HUES48 (cell line): ENCODE measurements at regions not wholly inside any gene's neighbourhood (a gene's known extent, or its start where the extent isn't known, plus 50 kb on each side); places are given as distances from the start of the nearest gene placed in this dataset.

Source experiments
- H3K27ac ChIP-seq: one replicate; pipeline ENCODE4 v1.7.0; 2013; ENCODE audit warnings: low read depth, low read length, inconsistent platforms
- H3K27me3 ChIP-seq: 2 replicates; pipeline ENCODE4 v1.6.1; 2013; ENCODE audit warnings: mild to moderate bottlenecking, low read length; ENCODE audit not compliant: control insufficient read depth, insufficient read depth
- H3K36me3 ChIP-seq: 2 replicates; pipeline ENCODE4 v1.6.1; 2013; ENCODE audit warnings: low read length; ENCODE audit not compliant: control insufficient read depth, insufficient read depth
- H3K4me1 ChIP-seq: 2 replicates; pipeline ENCODE4 v1.6.1; 2013; ENCODE audit warnings: mild to moderate bottlenecking, low read length; ENCODE audit not compliant: control insufficient read depth, insufficient read depth
- H3K4me3 ChIP-seq: 2 replicates; pipeline ENCODE4 v1.5.1; 2013; ENCODE audit warnings: mild to moderate bottlenecking, low read depth, low read length
- H3K9ac ChIP-seq: 2 replicates; pipeline ENCODE4 v1.6.1; 2013; ENCODE audit warnings: mild to moderate bottlenecking, low read depth, low read length, moderate library complexity
- H3K9me3 ChIP-seq: 2 replicates; pipeline ENCODE4 v1.6.1; 2013; ENCODE audit warnings: low read length; ENCODE audit not compliant: control insufficient read depth, insufficient read depth

- Histone ChIP-seq H3K9me3 (no peaks in the 10 kb centered on the region), H3K27ac (no peak overlapping the region), H3K36me3 (no peaks in the 10 kb centered on the region), H3K4me1 (peaks cover 13% of the 10 kb centered on the region), H3K9ac (no peak overlapping the region), H3K4me3 (no peak overlapping the region), H3K27me3 (no peaks in the 10 kb centered on the region)
These were observed 489.2 kb downstream of the MDFIC start for GRCh38 chr7:115410972-115411686.

GRCh38 chr7:115410434-115410820 is 488.5 kb downstream of the MDFIC start:
- no peaks in the 10 kb centered on the region for H3K27me3 ChIP-seq
- no peak overlapping the region for H3K9ac ChIP-seq
- H3K36me3 ChIP-seq, result no peaks in the 10 kb centered on the region
- no peak overlapping the region for H3K27ac ChIP-seq
- H3K4me1 ChIP-seq, result peaks cover 13% of the 10 kb centered on the region
- H3K4me3 ChIP-seq, result no peak overlapping the region
- H3K9me3 ChIP-seq, result no peaks in the 10 kb centered on the region

- H3K4me1 ChIP-seq, result peaks cover 13% of the 10 kb centered on the region
- H3K9me3 ChIP-seq, result no peaks in the 10 kb centered on the region
- no peaks in the 10 kb centered on the region for H3K36me3 ChIP-seq
- no peak overlapping the region for H3K4me3 ChIP-seq
- no peak overlapping the region for H3K9ac ChIP-seq
- no peaks in the 10 kb centered on the region for H3K27me3 ChIP-seq
- H3K27ac ChIP-seq, result no peak overlapping the region
These were observed 488.0 kb downstream of the MDFIC start for GRCh38 chr7:115409682-115410433.

GRCh38 chr7:115406219-115406618 is 484.3 kb downstream of the MDFIC start:
- Histone ChIP-seq H3K4me1 (peaks cover 2% of the 10 kb centered on the region), H3K4me3 (no peak overlapping the region), H3K27ac (no peak overlapping the region), H3K9ac (no peak overlapping the region), H3K36me3 (no peaks in the 10 kb centered on the region), H3K9me3 (no peaks in the 10 kb centered on the region), H3K27me3 (no peaks in the 10 kb centered on the region)

- Histone ChIP-seq H3K4me1 (no peaks in the 10 kb centered on the region), H3K9me3 (no peaks in the 10 kb centered on the region), H3K27ac (no peak overlapping the region), H3K9ac (no peak overlapping the region), H3K4me3 (no peak overlapping the region), H3K27me3 (no peaks in the 10 kb centered on the region), H3K36me3 (no peaks in the 10 kb centered on the region)
These were observed 465.2 kb downstream of the MDFIC start for GRCh38 chr7:115387137-115387536.

GRCh38 chr7:115379321-115379720 is 457.4 kb downstream of the MDFIC start:
- no peak overlapping the region for H3K4me3 ChIP-seq
- H3K27me3 ChIP-seq, result no peaks in the 10 kb centered on the region
- H3K27ac ChIP-seq, result no peak overlapping the region
- H3K9ac ChIP-seq, result no peak overlapping the region
- H3K4me1 ChIP-seq, result no peaks in the 10 kb centered on the region
- H3K36me3 ChIP-seq, result no peaks in the 10 kb centered on the region
- no peaks in the 10 kb centered on the region for H3K9me3 ChIP-seq

- H3K27me3 ChIP-seq, result no peaks in the 10 kb centered on the region
- H3K9ac ChIP-seq, result no peak overlapping the region
- no peak overlapping the region for H3K27ac ChIP-seq
- no peaks in the 10 kb centered on the region for H3K9me3 ChIP-seq
- H3K36me3 ChIP-seq, result no peaks in the 10 kb centered on the region
- no peak overlapping the region for H3K4me3 ChIP-seq
- no peaks in the 10 kb centered on the region for H3K4me1 ChIP-seq
These were observed 447.1 kb downstream of the MDFIC start for GRCh38 chr7:115368998-115369397.

GRCh38 chr7:115363916-115364315 is 442.0 kb downstream of the MDFIC start:
- Histone ChIP-seq H3K36me3 (no peaks in the 10 kb centered on the region), H3K4me1 (no peaks in the 10 kb centered on the region), H3K4me3 (no peak overlapping the region), H3K27ac (no peak overlapping the region), H3K27me3 (no peaks in the 10 kb centered on the region), H3K9ac (no peak overlapping the region), H3K9me3 (no peaks in the 10 kb centered on the region)

- H3K36me3 ChIP-seq, result no peaks in the 10 kb centered on the region
- no peak overlapping the region for H3K4me3 ChIP-seq
- no peaks in the 10 kb centered on the region for H3K27me3 ChIP-seq
- H3K27ac ChIP-seq, result no peak overlapping the region
- H3K4me1 ChIP-seq, result no peaks in the 10 kb centered on the region
- H3K9me3 ChIP-seq, result no peaks in the 10 kb centered on the region
- H3K9ac ChIP-seq, result no peak overlapping the region
These were observed 438.1 kb downstream of the MDFIC start for GRCh38 chr7:115359955-115360354.

- Histone ChIP-seq H3K27ac (no peak overlapping the region), H3K9me3 (no peaks in the 10 kb centered on the region), H3K27me3 (no peaks in the 10 kb centered on the region), H3K36me3 (no peaks in the 10 kb centered on the region), H3K4me3 (no peak overlapping the region), H3K4me1 (no peaks in the 10 kb centered on the region), H3K9ac (no peak overlapping the region)
These were observed 437.2 kb downstream of the MDFIC start for GRCh38 chr7:115359119-115359518.

- Histone ChIP-seq H3K27me3 (no peaks in the 10 kb centered on the region), H3K27ac (no peak overlapping the region), H3K9me3 (no peaks in the 10 kb centered on the region), H3K4me1 (no peaks in the 10 kb centered on the region), H3K9ac (no peak overlapping the region), H3K36me3 (no peaks in the 10 kb centered on the region), H3K4me3 (no peak overlapping the region)
These were observed 435.8 kb downstream of the MDFIC start for GRCh38 chr7:115357703-115357999.
